ENCODE measurements at regions not wholly inside any gene's neighbourhood (a gene's known extent, or its start where the extent isn't known, plus 50 kb on each side); places are given as distances from the start of the nearest gene placed in this dataset.

DNA sequence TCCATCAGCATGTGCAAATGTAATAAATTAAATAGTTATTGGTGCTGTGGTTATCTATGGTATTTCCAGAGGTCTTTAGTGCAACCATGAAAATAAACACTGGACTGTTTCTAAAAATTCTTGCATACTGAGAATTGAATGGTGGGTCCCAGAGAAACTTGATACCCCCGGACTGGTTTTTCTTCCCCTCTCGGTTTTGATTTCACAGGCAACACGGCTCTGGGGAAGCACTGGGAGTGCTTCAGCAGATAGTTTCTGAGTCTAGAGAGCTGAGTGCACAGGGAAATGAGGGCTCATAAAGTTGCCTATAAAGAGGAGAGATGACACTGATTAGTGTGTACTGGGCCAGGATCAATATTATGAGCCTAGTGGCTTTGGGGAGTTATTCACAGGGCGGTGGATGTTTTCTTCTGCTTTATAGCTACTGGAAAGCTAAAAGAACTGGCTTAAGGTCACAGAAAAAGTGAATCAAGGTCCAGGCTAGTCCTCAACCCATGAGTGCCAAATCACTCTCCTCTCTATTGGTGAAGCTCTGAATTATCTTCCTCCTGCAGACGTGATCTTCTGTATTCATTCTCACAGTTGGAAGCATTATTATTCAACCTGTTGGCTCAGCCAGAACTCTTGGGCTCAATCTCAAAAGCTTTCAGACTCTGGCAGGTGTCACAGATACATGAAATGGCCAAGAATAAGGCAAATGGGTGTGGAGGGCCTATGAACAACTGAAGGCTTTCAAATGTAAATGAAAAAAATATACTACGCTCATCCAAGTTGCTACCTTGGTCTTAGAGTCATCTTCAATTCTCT, 170.2 kb upstream of the HMHB1 start:
- Histone ChIP-seq H3K4me3 (replicated peaks; ENCODE audit: insufficient read depth, low read length) (no peak overlapping the region), H3K27me3 (ENCODE audit: insufficient read depth, poor library complexity, severe bottlenecking) (no peaks in the 10 kb centered on the region), H3K27ac (replicated peaks) (no peak overlapping the region)
- no peak for DNase-seq (ENCODE audit: low read depth in 1 of 2, low spot score in 1 of 2)
- TF ChIP-seq, protein P1, sequence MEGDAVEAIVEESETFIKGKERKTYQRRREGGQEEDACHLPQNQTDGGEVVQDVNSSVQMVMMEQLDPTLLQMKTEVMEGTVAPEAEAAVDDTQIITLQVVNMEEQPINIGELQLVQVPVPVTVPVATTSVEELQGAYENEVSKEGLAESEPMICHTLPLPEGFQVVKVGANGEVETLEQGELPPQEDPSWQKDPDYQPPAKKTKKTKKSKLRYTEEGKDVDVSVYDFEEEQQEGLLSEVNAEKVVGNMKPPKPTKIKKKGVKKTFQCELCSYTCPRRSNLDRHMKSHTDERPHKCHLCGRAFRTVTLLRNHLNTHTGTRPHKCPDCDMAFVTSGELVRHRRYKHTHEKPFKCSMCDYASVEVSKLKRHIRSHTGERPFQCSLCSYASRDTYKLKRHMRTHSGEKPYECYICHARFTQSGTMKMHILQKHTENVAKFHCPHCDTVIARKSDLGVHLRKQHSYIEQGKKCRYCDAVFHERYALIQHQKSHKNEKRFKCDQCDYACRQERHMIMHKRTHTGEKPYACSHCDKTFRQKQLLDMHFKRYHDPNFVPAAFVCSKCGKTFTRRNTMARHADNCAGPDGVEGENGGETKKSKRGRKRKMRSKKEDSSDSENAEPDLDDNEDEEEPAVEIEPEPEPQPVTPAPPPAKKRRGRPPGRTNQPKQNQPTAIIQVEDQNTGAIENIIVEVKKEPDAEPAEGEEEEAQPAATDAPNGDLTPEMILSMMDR (IDR thresholded peaks at IDR 0.05; ENCODE audit: insufficient read depth, low read length), result no peak
- TF ChIP-seq SPI1 (IDR thresholded peaks at IDR 0.05; ENCODE audit: borderline replicate concordance, low read depth), result no peak
- TF ChIP-seq POLR2AphosphoS5 (IDR thresholded peaks at IDR 0.05; ENCODE audit: low read depth), result no peak
- TF ChIP-seq, protein P2, sequence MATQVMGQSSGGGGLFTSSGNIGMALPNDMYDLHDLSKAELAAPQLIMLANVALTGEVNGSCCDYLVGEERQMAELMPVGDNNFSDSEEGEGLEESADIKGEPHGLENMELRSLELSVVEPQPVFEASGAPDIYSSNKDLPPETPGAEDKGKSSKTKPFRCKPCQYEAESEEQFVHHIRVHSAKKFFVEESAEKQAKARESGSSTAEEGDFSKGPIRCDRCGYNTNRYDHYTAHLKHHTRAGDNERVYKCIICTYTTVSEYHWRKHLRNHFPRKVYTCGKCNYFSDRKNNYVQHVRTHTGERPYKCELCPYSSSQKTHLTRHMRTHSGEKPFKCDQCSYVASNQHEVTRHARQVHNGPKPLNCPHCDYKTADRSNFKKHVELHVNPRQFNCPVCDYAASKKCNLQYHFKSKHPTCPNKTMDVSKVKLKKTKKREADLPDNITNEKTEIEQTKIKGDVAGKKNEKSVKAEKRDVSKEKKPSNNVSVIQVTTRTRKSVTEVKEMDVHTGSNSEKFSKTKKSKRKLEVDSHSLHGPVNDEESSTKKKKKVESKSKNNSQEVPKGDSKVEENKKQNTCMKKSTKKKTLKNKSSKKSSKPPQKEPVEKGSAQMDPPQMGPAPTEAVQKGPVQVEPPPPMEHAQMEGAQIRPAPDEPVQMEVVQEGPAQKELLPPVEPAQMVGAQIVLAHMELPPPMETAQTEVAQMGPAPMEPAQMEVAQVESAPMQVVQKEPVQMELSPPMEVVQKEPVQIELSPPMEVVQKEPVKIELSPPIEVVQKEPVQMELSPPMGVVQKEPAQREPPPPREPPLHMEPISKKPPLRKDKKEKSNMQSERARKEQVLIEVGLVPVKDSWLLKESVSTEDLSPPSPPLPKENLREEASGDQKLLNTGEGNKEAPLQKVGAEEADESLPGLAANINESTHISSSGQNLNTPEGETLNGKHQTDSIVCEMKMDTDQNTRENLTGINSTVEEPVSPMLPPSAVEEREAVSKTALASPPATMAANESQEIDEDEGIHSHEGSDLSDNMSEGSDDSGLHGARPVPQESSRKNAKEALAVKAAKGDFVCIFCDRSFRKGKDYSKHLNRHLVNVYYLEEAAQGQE (IDR thresholded peaks at IDR 0.05; ENCODE audit: insufficient replicate concordance, low read depth), result no peak
- TF ChIP-seq GABPA (IDR thresholded peaks at IDR 0.05; ENCODE audit: low read depth), result no peak

DNA sequence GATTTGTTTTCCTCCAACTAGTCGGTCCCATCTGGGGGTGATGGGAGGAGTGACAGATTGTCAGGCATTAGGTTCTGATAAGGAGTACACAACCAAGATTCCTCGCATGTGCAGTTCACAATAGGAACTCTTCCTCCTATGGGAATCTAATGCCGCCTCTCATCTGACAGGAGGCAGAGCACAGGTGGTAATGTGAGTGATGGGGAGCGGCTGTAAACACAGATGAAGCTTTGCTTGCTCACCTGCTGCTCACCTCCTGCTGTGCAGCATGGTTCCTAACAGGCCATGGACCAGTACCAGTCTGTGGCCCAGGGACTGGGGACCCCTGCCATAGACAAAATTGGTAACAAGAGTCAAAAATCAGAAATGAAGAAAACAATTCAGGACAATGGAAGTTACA, 173.3 kb upstream of the HMHB1 start:
- Histone ChIP-seq H3K4me3 (replicated peaks; ENCODE audit: insufficient read depth, low read length) (no peak overlapping the region), H3K27me3 (ENCODE audit: insufficient read depth, poor library complexity, severe bottlenecking) (no peaks in the 10 kb centered on the region), H3K27ac (replicated peaks) (no peak overlapping the region)
- TF ChIP-seq GABPA (IDR thresholded peaks at IDR 0.05; ENCODE audit: low read depth) (no peak), SPI1 (IDR thresholded peaks at IDR 0.05; ENCODE audit: borderline replicate concordance, low read depth) (no peak)
- DNase-seq (ENCODE audit: low read depth in 1 of 2, low spot score in 1 of 2), result no peak

DNA sequence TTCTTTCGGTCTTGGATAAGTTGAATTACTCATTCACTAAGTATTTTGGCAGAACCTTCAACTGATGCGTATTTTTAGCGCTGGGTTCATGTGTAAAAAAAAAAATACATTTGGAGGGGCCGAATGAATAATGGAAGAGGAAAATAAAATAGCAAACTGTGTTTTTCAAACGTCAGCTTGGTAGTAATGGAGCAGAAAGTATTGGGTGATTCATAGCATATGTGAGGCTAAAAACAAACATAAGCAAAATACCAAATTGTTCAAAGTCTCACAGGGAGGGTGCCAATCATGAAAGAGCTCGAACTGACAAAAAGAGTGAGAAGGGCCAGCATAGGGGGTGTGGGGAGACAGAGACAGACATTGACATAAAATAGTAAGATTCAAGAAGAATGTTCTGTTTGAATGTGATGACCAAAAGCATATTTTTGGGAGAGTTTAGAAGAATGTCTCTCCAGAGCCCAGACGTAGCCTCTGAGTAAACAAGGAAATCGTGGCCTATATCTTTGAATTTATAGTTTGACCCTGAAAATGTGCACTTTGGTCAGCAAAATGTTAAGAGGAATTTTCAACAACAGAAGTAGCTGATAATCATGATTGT, 174.9 kb upstream of the HMHB1 start:
- Histone ChIP-seq H3K27me3 (ENCODE audit: insufficient read depth, poor library complexity, severe bottlenecking) (no peaks in the 10 kb centered on the region), H3K27ac (replicated peaks) (no peak overlapping the region), H3K4me3 (replicated peaks; ENCODE audit: insufficient read depth, low read length) (no peak overlapping the region)
- TF ChIP-seq, protein P1 (IDR thresholded peaks at IDR 0.05; ENCODE audit: insufficient read depth, low read length), result no peak
- no peak for DNase-seq (ENCODE audit: low read depth in 1 of 2, low spot score in 1 of 2)

DNA sequence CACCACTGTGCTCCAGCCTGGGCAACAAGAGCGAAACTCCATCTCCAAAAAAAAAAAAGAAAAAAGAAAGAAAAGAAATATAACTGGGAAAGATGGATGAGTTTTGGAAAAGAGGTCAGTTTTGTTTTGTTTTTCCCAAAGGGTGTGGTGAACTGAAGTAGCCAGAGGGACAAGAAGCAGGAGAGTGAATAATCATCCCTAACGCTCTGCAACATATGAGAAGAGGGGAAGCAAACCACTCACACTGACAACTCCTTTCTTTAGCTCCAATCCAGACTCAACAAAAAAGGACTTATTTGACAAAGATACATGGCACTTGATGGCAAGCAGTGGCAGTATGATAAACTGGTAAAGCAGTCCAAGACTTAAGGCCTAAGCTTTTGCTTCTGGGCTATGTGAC, 176.1 kb upstream of the HMHB1 start:
- no peak for DNase-seq (ENCODE audit: low read depth in 1 of 2, low spot score in 1 of 2)
- H3K27ac ChIP-seq (replicated peaks), result no peak overlapping the region
- no peaks in the 10 kb centered on the region for H3K27me3 ChIP-seq (ENCODE audit: insufficient read depth, poor library complexity, severe bottlenecking)
- no peak overlapping the region for H3K4me3 ChIP-seq (replicated peaks; ENCODE audit: insufficient read depth, low read length)
- TF ChIP-seq POLR2AphosphoS5 (IDR thresholded peaks at IDR 0.05; ENCODE audit: low read depth) (no peak), GABPA (IDR thresholded peaks at IDR 0.05; ENCODE audit: low read depth) (no peak), SPI1 (IDR thresholded peaks at IDR 0.05; ENCODE audit: borderline replicate concordance, low read depth) (no peak)
- TF ChIP-seq, protein P2 (IDR thresholded peaks at IDR 0.05; ENCODE audit: insufficient replicate concordance, low read depth), result no peak
- TF ChIP-seq, protein P1 (IDR thresholded peaks at IDR 0.05; ENCODE audit: insufficient read depth, low read length), result no peak

Data from HL-60 (cell line).